Central memory CD4-positive, alpha-beta T cell (primary cell): ENCODE measurements at regions not wholly inside any gene's neighbourhood (a gene's known extent, or its start where the extent isn't known, plus 50 kb on each side); places are given as distances from the start of the nearest gene placed in this dataset.

Source experiments
- DNase-seq: peaks from one replicate; pipeline ENCODE4 v3.0.0; 2022

DNA sequence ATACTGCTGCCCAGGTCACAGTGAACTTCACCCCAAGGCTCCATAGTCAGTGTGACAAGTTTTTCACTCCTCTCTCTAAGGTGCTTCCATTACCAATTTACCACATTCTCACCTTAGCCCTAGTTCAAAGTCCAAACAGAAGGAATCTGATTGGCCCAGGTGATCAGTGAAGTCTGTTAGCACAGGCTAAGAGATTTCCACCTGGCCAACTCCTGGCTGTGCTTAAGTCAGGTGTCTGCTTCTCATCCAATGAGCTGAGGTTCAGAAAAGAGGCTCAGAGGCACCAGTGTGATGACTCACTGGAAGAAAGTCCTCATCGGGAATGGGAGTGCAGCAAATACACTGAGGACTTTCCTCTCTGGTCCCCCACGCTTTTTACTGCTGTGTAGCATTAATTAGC is 164.4 kb upstream of the MGAT5 start:
- no peak for DNase-seq

DNA sequence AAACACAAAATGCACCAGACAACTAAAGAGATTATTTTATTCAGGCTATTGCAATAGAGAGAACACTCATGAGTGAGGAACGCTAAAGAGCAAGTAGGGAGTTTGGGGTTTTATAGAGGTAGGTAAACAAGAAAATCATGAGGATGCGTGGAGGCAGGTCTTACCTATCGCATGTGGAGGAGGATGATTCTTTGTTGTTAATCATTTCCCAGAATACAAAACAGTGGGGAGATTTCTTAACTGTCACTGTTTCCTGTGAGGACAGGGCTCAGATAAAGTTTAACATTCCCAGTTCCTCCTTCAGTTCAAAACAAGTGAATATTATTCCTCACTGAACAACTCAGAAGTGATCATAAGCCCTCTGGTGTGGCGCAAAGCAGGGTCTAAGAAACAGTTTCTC is 156.1 kb upstream of the MGAT5 start:
- no peak for DNase-seq

DNA sequence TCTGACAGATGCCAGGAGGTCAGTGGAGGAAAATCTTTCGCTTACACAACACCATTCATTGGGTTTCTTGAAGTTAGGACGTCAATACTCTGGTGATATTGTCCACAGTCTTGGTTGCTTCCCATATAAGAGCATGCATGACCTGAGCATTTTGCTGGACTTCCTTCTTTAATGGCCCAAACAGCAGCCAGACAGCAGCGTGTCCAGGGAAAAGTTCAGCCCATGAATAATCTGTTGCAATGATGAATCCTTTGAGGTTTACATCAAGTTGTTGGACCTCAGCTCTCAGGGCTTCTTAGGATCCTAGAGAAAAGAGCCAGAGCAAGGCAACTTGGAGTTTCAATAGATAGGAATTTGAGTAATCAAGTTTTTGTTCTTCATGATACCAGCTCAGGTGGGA is 155.6 kb upstream of the MGAT5 start:
- no peak for DNase-seq

DNA sequence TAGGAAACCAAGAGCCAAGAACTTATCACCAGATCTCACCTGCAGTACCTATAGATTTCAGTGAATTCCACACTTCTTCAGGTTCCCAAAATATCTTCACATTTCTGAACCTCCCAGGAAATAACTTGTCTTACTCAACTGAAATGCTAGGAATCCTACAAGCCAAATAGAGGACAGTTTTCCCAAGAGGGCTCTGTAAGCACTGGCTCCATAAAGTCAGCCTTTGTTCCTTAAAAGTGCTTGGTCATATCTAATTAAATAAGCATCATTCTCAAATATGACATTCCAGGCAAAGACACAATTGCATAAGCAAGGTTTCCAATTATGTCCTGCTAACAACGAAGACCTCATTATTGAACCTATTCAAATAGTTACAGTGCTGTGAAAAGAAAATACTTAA is 154.6 kb upstream of the MGAT5 start:
- no peak for DNase-seq

DNA sequence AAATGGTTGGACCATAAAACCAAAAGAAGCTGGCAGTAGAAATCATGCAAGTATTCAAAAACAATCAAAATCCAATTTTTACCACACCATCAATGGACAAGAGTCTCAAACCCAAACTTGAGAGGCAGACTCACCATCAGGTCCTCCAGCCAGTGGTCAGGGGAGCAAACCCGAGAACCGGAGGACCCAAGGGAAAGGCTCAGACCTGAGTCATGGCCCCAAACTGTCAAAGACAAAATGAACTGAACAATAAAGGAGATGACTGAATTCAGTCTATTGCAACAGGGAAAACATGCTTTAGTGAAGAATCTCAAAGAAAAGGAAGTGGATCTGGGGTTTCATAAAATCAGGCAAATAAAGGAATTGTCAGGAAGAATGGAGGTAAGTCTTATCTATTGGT is 150.7 kb upstream of the MGAT5 start:
- no peak for DNase-seq

DNA sequence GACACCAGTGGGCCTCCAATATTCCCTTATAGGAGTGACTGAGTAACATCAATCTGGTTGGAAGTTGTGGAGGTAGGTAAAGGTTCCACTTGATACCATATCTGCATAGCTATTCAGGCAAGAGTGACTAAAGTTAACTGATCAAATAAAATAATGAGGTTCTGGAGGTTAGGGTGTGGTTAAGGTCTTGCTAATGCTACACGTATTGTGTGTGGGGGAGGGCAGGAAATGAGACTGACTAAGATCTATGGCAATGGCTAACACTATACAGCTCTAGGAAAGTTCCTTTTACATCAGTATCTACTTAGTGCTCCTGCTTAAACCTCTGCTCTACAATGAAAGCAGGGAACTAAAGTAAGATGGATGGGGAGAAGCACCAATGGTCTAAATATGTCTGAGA is 149.1 kb upstream of the MGAT5 start:
- DNase-seq: peak; percentile 35

DNA sequence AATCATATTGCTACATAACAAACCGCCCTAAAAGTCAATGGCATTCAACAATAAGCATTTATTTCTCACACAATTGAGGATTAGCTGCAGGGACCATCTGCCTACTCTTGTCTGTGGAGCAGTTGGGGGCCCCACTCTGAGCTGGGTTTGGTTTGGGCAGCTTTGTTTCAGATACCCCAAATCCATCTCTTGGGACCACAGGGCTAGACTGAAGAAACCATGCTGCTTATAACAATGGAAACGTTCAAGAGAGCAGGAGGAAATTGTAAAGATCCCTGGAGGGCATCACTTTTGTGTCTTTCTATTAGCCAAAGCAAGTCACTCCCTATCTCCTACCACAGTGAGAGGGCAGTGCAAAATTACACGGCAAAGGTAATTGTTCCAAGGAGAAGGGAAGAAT is 146.5 kb upstream of the MGAT5 start:
- no peak for DNase-seq

DNA sequence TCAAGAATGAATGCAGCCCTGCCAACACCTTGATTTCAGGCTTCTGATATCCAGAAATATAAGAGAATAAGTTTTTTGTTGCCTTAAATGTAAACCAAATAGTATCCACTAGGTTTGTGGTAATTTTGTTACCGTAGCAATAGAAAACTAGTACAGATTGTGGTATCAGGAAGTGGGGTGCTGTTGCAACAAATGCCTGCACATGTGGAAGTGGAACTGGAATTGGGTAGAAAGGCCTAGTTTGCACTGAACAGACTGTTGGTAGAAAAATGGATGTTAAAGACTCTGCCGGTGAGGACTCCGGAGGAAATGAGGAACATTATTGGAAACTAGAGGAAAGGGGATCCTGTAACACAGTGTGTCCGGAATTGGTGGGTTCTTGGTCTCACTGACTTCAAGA is 145.8 kb upstream of the MGAT5 start:
- DNase-seq: no peak

DNA sequence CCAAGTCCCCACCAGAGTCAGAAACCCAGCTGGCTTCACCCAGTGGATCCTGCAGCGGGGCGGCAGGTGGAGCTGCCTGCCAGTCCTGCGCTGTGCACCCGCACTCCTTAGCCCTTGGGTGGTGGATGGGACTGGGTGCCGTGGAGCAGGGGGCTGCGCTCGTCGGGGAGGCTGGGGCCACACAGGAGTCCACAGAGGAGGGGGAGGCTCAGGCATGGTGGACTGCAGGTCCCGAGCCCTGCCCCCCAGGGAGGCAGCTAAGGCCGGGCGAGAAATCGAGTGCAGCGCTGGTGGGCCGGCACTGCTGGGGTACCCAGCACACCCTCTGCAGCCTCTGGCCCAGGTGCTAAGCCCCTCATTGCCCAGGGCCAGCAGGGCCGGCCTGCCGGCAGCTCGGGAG is 144.6 kb upstream of the MGAT5 start:
- no peak for DNase-seq

DNA sequence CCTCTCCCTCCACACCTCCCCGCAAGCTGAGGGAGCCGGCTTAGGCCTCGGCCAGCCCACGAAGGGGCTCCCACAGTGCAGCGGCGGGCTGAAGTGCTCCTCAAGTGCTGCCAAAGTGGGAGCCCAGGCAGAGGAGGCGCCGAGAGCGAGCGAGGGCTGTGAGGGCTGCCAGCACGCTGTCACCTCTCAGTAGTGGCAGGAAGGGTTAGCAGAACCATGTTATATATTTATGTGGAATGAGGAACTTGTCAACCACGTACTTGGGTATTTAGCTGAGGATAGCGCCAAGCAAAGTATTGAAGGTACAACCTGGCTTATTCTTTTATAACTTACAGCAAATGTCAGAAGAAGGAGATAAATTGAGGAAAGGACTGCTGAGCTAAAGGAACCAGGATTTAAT is 144.1 kb upstream of the MGAT5 start:
- no peak for DNase-seq

DNA sequence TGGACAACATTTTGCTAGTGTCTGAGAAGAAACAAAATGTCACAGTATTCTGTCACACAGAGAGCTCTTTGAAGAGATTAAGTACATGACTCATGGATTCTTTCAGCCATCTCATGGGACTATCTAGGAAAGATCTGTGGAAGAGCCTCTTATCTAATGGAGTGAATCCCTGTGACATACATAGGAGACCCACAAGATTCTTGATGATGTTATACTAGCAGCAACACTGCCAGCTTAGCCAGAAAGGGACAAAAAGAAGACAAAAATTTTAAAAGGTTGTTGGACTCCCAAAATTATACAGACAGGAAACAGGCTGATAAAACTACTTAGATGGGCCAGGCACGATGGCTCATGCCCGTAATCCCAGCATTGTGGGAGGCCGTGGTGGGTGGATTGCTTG is 143.3 kb upstream of the MGAT5 start:
- no peak for DNase-seq

DNA sequence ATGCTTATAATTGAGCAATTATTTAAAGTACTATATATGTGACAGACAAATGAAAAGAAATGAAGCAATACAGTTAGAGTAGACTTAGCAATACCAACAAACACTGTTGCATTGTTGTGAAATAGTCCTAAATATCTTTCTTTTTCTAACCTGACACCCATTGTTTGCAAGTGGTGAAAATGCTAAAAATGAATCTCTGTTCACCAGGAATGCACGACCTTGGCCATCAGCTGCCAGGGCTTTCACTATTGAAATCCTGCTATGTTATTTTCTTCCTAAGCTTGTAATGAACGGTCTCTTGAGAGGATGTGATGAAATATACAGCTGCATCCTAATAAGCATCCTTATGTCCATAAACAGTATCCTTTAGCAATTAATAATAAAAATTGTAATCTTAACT is 136.2 kb upstream of the MGAT5 start:
- DNase-seq: no peak

DNA sequence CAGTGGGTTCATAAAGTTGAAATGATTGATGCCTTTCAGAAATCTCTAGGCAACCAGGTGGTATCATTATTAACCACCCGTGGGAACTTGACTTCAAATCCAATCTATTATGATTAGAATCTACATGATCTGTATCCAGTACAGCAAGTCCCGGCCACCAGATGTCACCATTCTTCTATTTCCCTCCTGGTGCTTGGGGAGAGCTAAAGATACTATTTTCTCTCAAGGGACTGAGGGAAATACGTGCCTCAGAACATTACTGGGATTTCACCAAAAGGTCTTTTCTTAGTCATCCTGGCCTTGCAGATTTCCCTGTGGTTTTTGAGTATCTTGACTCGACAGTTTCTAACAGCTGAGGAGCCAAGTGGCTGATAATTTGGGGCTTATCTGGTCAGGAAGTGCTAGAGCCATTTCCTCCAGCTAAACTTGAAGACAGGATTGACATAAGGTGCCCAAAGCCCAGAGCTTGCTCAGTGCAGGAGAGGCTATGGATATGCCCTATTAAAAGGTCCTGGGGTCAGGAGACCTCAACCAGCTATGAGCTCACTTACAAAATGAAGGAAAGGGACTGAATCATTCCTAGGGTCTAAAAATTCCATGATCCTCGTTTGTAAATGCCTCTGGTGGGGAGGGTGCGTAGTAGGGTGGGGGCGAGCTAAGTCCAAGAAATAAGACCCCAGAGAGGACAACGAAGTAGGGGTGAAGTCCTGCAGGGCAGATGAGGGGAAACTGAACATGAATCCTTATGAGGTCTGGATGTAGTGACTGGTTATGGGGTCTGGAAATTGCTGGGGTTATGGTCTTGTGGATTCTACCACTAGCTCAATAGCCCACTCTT is 135.4 kb upstream of the MGAT5 start:
- DNase-seq: peak; percentile 78

DNA sequence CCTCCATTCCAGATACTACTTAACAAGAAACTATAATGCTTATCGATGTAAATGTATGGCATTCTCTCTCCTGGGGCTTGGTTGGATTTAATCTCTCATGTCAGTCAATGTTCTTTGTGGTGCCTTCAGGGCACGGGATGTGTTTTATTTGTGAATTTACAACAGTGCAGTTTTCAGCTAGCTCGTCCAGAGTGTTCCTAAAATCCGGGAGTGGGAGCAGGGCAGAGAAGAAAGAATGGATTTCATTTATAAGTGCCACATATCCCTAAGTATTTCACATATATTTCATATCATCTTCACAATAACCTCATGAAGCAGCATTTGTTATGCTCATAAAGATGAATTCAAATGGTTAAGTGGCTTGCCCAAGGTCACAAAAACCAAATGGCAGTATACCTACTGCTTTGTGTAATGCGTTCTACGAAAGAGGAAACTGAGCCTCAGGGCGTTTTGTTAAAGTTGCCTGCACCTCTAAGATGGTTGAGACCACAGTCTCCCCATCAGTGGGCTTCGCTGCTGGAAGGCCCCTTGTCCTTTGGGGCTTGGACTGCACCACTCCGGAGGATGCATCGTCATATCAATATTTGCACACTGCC is 134.7 kb upstream of the MGAT5 start:
- no peak for DNase-seq

DNA sequence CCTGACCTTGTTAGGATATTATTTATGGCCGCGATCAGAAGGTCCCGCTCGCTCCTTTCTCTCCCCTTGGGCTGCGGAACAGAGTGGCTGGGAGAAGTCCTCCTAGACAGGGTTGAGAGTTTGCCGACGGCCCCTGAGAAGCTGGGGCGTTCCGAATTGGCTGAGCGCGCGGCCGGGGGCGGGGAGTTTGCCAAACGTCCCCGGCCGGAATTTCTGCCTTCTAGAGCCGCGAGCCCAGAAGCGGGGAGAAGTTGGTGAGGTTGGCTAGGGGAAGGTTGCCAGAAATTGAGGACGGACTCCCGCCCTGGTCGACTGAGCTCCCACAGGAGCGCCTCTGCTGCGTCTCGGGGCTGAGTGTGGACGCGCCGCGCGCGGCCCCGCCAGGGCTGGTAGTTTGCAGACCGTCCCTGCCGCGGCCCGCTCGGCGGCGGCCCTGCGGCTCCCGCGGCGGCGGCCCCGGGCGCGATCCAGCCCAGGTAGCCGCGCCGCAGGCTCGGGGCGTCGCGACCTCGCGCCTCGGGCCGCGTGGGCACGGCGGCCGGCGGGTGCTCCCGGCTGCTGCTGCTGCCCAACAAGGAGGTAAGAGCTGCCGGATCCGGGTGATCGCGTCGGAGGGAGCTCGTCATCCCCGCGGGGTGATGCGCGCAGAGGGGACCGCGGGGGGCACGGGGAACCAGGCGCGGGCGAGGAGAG is 134.0 kb upstream of the MGAT5 start:
- peak; percentile 78 for DNase-seq

DNA sequence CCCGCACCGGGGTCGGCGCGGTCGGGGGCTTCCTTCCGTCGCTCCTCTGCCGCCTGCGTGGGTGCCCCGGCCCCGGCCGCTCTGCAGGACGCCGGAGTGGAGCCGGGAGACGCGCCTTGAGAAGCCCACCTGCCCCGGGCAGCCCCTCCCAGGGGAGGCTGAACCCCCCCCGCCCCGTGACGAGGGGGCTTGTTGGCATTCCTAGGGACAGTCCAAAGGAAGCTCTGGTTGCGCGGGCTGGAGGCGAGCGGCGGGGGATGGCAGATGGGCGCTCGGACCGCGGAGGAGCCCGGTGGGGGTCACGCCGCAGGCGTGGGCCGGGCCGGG is 133.5 kb upstream of the MGAT5 start:
- DNase-seq: peak; percentile 12

DNA sequence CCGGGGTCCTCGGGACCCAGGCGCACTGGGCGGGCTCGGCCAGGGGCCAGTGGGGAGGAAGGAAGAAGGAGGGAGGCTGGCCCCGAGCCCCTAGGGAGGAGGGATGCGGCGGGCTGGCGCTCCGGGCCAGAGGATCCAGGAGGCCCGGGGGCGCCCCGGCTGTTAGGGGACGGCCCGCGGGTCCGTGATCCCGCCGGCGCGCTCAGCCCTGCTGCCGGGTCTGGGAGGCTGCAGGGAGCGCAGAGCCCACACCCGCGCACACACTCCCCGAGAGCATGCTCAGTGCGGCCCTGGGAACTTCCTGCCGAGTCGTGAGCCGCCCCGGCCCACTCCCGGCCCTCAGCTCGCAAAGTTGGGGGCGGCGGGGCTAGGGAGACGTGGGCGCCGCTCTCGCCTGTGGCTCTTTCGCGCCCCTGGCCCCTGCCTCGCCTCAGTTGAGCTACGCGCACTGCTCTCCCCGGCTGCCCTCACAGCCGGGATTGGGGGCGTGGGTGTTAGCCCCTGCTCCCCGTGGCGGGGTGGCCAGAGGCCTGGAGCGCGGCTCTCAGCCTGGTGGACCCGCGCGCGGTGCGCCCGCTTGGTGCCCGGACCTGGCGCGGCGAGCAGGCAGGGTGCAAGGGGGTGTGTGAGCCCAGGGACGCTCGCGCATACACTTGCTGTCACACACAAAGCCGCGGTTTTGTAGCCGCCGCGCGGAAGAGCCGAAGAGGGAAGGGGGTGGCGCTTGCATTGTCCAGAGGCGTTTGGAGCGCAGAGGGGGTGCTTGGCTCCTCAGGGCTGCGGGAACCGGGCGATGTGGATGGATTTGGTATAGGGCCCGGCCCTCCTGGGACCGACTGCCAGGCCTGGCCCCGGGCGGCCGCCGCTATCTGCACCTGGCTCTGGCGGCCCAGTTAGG is 132.9 kb upstream of the MGAT5 start:
- peak; percentile 63 for DNase-seq

DNA sequence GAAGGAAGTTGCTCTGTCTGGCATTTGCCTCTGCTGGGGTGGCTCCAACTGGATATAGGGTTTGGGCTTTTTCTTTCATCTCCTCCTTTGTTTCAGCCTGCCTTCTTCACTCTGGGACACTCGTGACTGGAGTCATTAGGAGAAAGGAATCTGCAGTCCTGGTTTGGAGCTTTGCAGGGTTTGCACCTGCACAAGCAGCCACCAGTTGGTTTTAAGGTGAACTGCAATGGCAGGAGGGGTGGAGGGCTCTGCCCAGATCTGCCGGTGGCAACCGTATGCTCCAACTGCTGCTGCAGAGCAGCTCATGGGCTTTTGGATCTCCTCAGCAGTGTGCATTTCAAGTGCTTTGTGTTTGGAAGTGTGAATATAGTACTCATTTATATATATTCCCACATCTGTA is 131.3 kb upstream of the MGAT5 start:
- peak; percentile 23 for DNase-seq

DNA sequence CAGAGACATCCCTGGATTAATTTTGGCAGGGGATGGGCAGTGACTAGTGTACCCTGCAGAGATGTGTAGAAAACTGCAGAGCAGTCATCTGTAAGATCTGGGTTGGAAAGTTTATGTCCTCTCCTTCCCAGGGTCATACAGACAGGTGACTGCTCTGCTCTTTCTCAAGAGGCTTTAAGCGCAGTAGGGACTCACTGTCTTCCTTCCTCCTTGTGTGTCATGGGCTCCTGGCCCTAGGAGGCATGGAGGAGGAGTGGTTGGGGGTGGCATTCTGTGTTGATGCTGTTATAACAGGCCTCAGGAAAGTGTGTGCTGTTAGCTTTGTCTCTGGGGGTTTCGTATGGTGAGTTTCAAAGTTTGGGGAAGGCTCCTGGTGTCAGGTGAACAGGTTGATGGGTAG is 130.5 kb upstream of the MGAT5 start:
- no peak for DNase-seq

DNA sequence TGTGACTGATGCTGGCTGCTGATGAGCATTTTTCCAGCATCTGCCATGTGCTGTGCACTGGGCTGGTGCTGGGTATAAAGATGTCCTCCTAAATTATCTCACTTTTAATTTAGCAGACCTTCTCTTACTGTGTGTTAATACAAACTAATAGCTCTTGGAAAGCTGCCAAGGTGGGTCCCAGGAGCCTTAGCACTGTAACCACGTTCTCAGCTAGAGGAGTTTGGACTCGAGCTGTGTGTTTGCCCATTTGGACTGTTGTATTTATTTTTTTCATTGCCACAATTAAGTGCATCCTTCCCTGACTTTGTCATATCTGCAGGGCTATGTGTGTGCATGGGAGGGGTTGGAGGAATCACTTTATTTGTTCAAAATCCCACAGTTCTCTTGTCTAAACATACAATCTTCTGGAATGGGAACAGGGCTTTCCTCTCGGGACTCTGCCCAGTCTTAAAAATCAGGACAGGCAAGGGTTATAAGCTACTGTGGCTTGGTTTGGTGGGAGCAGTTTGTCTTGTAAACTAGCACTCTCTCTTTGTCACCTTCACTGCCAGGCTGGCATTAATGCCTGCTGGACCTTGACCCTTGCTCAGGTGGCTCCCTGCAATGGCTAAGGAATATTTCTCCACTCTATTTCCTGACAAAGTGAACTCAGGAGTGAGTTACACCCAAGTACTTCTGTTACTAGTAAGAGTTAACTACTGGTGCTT is 129.7 kb upstream of the MGAT5 start:
- DNase-seq: no peak

DNA sequence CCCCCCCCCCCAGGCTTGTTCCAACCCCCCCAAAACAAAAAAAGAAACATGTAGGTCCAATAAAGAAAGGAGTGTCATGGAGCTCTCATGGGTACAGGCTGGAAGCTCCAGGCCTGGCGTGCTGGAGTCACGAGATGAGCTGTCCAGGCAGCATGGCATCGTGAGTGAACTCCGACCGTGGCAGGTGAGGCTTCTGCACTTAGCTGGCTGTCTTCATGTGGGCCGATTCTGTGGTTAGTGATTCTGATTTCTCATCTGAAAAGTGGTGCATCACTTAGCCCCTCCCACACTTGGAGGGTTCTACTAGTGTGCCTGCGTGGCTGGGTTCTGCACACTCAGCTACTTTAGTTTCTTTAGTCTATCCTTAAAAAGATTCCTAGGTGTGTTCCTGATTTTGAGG is 126.4 kb upstream of the MGAT5 start:
- peak; percentile 34 for DNase-seq

DNA sequence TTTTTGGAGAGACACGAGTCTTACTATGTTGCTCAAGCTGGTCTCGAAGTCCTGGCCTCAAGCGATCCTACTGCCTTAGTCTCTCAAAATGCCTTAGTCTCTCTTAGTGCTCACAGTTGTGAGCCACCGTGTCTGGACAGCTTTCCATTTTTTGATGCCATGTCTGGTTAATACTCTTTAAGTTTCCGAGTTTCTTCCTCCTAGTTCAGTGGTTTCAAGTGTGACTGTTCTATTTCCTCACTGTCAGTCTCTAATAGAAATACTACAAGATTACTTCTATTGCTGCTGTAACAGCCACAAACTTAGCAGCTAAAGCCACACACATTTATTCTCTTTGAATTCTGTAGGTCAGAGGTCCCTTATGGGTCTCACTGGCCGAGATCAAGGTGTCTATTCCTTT is 125.1 kb upstream of the MGAT5 start:
- no peak for DNase-seq
